ENCODE measurements at regions not wholly inside any gene's neighbourhood (a gene's known extent, or its start where the extent isn't known, plus 50 kb on each side); places are given as distances from the start of the nearest gene placed in this dataset.
A peak's percentile ranks its signal among the peaks of the same experiment; 100 is the strongest.

DNA sequence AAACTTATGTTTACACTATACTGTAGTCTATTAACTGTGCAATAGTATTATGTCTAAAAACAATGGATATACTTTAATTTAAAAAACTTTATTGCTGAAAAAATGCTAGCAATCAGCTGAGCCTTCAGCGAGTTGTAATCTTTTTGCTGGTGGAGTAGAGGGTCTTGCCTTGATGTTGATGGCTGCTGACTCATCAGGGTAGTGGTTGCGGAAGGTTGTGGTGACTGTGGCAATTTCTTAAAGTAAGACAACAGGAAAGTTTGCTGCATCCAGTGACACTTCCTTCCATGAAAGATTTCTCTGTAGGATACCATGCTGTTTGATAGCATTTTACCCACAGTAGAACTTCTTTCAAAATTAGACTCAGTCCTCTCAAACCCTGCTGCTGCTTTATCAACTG, 234.7 kb upstream of the CSF3R start:
- peak; percentile 39 for DNase-seq

DNA sequence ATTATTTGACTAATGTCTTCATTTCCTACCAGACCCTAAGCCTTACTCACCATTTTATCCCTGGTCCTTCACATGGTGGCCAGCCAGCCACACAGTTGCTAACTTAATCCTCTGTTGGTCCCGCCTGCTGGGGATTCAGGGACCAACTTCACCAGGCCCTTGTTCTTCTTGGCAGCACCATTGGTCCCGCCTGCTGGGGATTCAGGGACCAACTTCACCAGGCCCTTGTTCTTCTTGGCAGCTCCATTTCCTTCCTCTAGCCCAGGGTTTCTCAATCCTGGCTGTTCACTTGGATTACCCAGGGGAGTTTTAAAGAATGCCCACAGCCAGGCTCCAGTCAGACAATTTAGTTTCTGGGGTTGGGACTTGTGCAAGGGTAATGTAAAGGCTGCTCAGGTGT, 233.1 kb upstream of the CSF3R start:
- DNase-seq = no peak

DNA sequence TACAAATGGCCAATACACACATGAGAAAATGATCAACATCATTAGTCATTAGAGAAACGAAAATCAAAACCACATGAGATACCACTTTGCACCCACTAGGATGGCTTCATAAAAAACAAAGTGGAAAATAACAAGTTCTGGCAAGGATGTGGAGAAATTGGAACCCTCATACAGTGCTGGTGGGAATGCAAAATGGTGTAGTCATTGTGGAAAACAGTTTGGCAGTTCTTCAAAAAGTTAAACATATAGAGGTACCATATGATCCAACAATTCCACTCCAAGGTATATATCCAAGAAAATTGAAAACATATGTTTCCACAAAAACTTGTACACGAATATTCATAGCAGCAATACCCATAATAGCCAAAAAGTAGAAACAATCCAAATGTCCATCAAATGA, 231.6 kb upstream of the CSF3R start:
- DNase-seq = no peak

DNA sequence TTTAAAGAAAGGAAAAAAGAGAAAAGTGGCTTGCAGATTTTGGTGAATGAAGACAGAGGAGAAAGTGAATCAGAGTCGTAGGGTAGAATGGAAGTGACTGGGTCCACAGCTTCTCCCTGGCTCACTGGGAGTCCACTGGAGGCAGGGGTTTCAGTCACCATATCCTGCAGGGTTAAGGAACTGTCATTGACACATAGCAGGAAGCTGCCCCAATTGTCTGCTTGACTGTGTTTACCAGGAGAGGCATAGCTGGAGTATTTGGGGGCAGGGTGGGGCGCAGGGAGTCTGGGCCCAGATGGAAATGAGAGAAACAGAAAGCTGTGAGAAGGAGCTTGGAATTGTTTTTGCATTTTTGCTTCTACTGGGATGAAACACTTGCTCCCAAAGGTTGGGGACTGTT, 228.8 kb upstream of the CSF3R start:
- DNase-seq = no peak

DNA sequence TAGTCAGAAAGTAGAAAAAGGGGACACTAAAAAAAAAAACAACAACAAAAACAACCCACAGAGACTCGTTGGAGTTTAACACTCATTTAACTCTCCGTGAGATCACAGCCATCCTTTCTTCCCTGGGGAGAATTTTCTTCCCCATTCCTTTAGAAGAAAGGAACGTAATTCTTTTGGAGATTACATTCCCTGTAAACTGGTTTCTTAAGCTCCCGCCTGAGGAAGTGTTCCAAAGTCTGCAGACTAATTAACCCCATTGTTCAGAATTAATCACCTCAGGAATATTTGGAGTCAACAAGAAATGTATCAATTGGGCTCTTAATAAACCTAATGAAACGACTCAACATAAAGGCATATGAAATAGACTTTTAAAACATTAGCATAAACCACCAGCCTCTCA, 228.2 kb upstream of the CSF3R start:
- no peak for DNase-seq

DNA sequence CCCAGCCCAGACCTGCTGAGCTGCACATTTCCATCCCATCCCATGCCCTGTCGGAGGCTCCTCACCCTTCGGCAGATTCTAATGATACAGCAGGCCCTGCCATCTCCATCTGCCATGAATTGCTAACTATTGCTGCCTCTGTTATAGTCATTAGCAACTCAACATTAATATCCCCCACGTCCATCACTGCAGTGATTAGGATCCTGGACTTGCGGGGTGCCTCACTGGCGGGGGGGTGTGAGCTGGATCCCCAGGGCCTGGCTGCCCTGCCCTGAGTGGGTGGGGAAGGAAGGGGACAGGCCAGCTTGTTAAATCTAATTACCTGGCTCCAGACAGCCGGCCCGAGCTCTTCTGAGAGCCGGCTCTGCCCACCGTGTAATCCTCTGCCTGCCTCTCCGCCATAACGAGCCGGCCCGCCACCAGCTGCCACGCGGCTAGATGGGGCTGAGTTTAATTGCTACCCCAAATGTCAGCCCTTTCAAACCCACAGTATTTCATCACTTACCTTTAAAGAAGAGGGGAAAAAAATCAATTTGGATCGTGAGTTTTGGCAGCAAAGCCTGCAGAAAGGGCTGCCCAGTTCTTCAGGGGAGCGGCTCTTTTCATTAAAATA, 227.3 kb upstream of the CSF3R start:
- no peak for DNase-seq

DNA sequence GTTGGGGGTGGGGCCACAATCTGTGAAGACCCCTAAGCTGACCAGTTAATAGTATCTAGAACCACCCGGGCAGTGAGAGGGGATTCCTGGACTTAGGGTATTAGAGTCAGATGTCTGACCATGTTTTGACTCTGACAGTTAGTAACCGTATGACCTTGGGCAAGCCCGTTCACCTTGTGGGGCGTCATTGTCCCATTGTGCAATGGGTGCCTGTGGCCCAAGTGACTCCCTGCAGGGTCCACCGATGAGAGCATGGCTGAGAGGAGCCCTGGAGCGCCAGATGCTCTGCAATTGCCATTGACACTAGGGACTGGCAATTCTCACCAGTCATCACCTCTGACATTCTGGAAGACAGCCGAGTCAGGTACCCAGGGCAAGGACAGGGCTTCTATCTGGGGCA, 225.9 kb upstream of the CSF3R start:
- no peak for DNase-seq

DNA sequence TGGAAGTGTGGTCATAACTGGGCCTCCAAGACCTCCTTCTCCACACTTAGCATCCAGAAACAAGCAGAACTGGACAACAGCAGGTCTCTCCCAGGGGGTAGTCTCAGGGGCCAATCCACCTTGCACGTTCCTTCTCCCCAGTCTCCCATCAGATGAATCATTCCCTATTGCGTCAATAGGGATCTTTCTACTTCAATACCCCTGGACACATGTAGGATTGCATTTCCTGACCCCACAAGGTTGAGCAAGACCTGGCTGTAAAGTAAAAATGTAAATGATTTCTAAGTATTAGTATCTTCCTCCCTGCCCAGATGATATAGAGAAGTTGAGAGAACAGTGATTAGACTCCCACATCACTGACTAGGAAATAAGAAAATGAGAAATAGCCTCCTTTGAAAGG, 224.5 kb upstream of the CSF3R start:
- DNase-seq = no peak

DNA sequence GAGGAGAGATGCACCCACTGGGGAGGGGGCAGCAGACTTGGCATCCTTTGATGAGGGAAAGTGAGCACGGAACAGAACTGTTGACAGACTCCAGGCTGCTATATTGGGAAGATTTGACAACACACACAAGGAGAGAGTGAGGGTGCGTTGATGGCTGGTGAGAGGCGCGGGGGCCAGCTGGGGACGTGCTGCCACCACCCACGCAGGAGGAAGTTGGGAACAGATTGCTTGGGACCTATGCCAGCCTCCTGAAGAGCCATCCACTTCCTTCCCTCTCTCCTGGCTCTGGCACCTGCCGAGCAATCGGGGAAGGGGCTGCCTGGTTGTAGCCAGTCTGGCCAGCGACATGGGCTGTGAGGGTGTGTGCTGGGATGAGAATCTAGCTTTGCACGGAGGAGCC, 223.7 kb upstream of the CSF3R start:
- no peak for DNase-seq

DNA sequence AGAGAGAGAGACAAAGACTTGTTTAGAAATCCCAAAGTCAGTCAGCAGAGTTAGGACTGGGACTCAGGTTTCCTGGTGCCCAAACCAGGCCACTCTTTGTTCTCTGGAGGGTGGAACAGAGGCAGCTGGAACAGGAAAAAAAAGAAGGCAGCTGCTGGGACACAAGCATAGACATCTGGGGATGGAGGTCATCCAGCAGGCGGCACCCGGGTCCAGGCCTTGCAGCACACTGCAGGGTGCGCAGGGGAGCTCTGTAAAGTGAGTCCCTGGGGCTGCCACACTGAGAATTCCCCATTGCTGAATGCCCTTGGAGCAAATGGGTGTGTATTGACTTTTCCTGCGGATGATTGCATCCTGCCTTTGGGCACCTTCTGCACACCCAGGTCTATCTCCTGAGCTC, 222.9 kb upstream of the CSF3R start:
- no peak for DNase-seq

DNA sequence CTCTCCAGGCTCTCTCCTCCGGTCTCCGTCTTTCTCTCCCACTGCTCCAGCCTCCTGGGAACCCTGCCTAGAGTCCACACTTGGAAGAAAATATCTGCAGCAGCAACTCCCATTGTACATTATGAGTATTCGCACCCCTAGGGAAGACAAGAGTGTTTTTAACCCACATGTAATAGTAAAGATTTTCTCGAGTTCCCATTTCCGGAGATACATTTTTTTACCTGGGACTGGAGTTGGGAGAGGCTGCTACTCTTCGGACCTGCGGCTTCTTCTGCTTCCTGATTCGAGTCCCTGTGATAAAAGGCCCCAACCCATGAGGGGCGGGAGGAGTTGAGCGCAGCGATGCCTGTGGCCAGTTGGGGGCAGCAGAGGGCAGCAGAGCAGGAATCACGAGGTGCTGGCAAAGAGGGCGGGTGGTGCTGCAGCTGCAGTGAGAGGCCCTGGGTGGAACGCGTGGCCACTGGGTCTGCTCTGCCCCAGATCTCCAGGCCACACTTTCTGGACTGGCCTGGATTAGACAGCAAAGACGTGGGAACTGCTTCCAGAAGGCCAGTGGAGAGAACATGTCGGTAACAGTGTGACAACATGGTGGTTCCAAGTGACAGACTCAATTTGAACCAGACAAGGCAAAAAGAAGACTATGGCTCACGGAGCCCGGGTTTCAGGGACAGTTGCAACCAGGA, 221.0 kb upstream of the CSF3R start:
- DNase-seq = peak; percentile 91

DNA sequence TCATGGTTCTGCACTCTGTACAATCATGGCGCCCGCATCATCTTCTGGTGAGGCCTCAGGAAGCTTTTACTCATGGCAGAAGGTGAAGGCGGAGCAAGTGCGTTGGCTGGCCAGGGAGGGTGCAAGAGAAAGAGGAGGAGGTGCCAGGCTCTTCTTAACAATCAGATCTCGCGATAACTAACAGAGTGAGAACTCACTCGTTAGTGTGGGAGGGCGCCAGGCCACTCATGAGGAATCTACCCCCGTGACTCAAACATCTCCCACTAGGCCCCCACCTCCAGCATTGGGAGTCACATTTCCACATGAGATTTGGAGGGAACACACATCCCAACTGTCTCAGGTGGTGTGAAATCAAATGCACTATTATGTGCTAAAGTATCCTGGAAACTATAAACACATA, 220.2 kb upstream of the CSF3R start:
- no peak for DNase-seq

DNA sequence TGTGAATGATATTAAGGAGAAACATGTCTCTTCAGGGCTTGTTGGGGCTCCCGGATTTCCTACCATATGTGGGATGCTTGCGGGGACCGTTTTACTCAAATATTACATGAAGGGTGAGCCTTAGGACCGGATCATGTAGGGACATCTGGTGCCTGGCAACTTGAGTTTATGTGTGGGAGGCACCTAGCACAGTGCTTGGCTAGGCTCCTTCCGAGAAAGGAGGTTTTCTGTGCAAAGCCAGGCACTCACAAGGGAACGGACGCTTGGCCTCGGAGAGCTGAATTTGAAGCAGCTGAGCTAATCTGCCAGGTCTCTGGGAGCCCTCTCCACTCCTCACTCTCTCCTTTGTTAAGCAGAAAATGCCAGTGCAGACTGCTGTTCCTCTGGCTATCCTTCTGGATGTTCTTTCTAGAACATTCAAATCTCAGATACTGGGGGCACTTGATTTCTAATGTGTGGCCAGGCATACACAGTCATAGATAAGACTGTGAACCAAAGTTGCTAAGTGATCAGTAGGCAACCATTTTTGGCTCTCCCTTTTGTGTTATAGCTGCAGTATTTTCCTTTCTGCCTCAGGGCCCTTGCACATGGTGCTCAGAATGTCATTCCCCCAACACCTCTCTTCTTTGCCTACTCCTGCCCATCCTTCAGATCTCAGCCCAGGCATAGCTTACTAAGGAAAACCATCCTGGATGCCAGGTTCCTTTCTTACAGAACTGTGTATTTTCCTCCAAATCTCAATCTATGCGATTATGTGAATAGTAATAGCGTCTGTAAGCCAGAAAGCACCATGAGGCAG, 216.6 kb upstream of the CSF3R start:
- no peak for DNase-seq

DNA sequence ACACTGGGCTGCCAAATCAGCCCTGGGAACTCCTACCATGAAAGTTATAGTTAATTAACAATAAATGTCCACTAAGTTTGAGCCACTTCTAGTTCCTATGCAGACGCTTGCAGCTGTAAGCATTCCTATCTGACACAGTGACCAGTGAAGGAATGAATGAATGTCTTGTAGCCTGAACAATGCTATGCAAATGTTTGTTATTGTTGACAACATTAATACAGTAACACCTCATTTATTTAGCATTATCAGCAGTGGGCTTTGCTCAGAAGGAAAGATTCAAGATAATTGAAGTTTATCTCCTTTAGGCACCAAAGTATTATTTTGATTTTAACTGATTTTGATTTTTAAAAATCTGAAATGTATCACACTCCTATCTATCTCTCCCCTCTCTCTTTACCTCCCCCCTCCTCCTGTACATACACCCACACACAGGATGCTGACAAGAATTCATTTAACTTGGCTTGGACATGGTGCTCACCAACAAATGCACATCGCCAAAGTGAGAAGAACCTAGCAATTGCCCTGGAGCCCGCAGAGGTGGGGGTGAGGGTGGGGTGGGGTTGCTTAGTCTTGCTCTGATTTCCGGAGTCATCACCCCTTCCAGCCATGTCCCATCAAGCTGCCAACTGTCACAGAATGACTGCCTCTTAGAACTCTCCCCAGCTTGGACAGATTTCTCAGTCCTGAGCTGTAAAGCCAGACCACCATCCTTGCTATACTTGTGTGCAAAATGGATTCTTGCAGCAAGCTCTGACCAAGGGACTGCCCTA, 215.3 kb upstream of the CSF3R start:
- no peak for DNase-seq

DNA sequence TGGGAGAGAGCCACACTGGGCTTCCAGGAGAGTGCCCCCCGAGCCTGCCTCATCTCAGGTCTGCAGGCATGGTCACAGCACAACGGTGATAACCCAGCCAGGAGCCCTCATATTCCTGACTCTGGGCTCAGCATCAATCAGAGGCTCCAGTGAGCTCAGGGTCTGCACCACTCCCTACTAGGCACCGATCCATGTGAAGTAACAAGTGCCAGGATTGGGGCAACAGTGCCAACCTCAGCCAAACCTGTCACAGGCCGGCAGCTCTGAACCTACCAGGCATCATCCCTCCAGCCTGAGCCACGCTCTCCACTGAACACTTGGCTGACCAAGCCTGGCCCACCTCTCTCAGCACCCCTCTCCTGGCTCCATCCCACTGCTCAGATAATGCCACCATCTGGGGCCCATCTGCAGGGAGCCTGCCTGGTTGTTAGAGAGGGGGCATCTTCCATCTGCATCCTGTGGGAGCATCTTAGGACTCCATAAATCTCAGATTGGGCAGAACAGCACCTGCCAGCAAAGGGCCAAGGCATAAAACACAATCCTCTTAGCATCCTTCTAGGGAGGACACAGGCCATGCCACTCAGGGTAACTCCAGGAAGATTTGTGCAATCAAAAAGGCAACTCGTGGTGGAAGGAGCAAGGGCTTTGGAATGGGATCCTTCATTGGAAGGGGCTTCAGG, 213.7 kb upstream of the CSF3R start:
- no peak for DNase-seq

DNA sequence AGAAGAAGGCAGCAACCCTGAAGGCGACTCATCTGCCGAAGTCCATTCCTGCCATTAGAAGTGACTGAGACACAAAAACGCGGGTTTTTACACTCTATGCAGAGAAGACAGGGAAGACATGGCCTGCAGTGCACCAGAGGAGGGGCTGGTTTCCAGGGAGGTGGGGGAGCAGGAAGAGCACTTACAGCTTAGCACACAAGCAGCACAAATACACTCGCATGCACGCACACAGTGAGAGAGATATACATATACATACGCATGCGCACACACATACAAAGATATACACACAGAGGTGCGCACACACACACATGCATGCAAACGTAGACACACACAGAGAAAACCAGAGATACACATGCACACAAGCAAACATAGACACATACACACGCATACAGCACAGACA, 210.9 kb upstream of the CSF3R start:
- DNase-seq = no peak

DNA sequence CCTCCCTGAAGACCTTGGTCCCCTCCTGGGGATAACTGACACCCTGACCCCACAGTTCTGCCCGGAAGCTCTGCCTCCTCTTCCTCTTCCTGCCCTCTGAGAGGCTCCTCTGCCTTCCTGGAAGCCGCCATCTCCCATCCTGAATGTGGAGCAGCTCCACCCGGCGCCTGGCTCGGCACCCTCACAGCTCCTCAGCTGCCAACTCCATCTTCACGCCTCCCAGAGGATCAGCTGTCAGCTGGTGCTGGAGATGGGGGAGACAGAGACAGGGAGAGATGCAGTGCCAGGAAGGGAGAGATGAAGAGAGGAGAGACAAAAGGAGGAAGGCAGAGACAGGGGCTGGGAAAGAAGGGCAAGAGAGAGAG, 210.4 kb upstream of the CSF3R start:
- no peak for DNase-seq

DNA sequence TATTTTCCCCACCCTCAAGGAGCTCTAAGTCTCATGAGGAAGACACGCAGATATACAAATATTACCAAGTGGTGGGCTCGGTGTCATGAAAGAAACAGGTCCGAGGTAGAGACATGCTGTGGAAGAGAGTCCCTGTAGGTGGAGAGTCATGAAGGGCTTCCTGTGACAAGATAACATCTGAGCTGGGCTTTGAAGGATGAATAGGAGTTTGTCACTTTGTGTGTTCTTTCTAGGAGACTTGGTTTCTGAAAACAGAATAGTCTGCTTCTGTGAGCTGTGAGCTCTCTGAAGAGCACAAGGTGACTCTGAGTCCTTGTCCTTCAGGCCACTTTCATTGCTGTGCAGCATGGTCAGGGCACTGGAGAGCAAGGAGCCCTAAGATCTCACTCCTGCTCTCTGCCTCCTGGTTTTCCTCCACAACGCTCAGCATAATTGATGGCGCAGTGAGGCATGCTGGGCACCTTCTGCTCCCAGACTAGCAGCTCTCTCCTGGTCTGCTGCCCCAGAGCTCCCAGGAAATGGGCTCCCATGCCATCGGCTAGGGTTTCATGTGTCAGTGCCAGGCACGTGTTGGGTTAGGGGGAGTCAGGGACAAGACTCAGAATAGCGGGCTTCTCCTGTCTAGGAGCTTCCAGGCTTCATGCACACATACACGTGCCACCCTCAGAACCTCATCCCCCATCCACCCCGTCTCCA, 209.9 kb upstream of the CSF3R start:
- DNase-seq = no peak

DNA sequence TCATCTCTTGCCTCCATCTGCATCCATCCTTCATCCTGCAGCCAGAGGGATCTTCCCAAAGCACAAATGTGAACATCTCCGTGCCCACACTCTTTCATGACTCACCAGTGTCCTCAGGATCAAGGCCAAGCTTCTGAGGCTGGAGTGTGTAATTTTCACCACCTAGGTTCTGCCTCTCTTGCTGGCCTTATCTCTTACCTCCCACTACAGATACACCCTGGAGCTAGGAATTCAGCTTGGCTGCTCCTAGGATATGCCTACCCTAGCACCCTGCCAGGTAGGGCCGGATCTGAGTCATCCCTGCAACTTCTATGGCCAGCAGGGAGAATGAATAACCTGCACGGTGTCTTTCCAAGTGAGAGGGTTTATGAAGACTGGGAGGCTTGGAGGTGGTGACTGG, 208.7 kb upstream of the CSF3R start:
- no peak for DNase-seq

DNA sequence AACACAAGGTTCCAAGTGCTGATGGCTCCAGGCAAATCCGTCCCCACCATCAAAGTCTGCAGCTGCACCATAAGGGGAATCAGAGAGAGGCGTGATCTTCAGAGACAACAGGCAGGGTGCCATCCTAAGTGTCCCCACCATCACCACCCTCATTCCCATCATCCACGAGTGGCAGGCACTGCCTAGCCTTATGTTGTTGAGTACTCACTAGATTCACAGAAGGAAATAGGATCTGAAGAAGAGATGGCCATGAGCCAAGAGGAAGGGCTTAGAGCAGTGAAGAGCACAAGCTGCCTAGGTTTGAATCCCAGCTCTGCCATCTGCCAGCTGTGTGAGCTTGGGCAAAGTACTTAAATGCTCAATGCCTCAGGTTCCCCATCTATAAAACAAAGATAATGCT, 207.3 kb upstream of the CSF3R start:
- DNase-seq = no peak

DNA sequence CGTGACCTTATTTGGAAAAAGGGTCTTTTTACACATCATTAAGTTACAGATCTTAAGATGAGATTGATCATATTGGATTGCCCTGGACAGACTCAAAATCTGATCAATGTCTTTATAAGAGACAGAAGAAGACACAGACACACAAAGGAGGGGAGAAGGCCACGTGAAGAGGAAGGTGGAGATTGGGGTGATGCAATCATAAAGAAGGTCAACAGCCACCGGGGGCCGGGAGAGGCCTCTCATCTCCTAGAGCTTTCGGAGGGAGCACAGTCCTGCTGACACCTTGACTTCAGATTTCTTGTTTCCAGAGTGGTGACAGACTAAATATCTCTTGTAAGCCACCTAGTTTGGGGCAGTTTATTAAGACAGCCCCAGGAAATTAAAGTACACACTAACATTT, 204.6 kb upstream of the CSF3R start:
- DNase-seq = no peak

DNA sequence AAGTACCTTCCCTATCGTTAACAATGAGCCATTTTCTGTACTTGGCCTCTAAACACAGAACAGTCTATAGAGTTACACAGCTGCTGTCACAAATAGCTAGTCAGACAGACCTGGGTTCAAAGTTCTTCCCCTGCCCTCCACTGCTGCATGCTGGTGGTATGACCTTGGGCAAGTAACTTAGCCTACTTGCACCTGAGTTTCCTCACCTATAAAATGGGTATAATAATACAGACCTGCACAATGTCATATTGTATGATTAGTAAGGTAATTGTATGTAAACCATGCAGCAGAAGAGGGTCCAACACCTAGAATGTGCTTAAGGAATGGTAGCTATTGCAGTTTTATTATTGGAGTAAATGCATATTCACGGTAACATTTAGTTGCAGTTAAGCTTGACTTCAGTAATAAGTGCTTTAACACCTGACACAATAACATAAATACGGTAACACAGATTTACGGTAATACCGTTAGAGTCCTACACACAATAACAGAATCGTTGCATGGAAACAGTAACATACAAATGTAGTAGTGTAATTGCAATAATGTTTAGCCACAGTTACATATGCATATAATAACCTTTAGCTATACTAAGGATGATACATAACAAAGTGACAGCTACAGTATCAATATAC, 193.3 kb upstream of the CSF3R start:
- no peak for DNase-seq

Data from hematopoietic multipotent progenitor cell treated with erythropoietin and hydrocortisone succinate and interleukin-3 and kit ligand, for 4 days (in vitro differentiated cells).